ENCODE measurements at regions not wholly inside any gene's neighbourhood (a gene's known extent, or its start where the extent isn't known, plus 50 kb on each side); places are given as distances from the start of the nearest gene placed in this dataset.
"Not testable (repeated sequence)": the region's sequence is repeated elsewhere in the genome, so short reads cannot be mapped to it uniquely, and the experiment has no call there.

GRCh38 chr11:23765682-23766252 lies 731.1 kb upstream of the LUZP2 start:
- H3K27ac ChIP-seq: no peak overlapping the region
- TF ChIP-seq ZFX (IDR thresholded peaks at IDR 0.05) (no peak), CTCF (conservative IDR thresholded peaks at IDR 0.05) (no peak)

- TF ChIP-seq ZFX (IDR thresholded peaks at IDR 0.05): no peak
- no peak for TF ChIP-seq CTCF (conservative IDR thresholded peaks at IDR 0.05)
- H3K27ac ChIP-seq: no peak overlapping the region
Observed at GRCh38 chr11:23767576-23767975, 729.3 kb upstream of the LUZP2 start.

GRCh38 chr11:23769214-23769613 lies 727.6 kb upstream of the LUZP2 start:
- TF ChIP-seq CTCF (conservative IDR thresholded peaks at IDR 0.05) (no peak), ZFX (IDR thresholded peaks at IDR 0.05) (no peak)
- H3K27ac ChIP-seq: no peak overlapping the region

- no peak overlapping the region for H3K27ac ChIP-seq
- TF ChIP-seq ZFX (IDR thresholded peaks at IDR 0.05) (no peak), CTCF (conservative IDR thresholded peaks at IDR 0.05) (no peak)
Observed at GRCh38 chr11:23772081-23772480, 724.8 kb upstream of the LUZP2 start.

- no peak overlapping the region for H3K27ac ChIP-seq
Observed at GRCh38 chr11:23778971-23779370, 717.9 kb upstream of the LUZP2 start.

GRCh38 chr11:23780231-23780630 lies 716.6 kb upstream of the LUZP2 start:
- TF ChIP-seq CTCF (conservative IDR thresholded peaks at IDR 0.05) (no peak), ZFX (IDR thresholded peaks at IDR 0.05) (no peak)
- no peak overlapping the region for H3K27ac ChIP-seq

More at GRCh38 chr11:23778971-23779370, 717.9 kb upstream of the LUZP2 start:
- no peak for TF ChIP-seq ZFX (IDR thresholded peaks at IDR 0.05)
- no peak for TF ChIP-seq CTCF (conservative IDR thresholded peaks at IDR 0.05)

GRCh38 chr11:23781803-23782560 lies 714.9 kb upstream of the LUZP2 start:
- no peak overlapping the region for H3K27ac ChIP-seq
- no peak for TF ChIP-seq ZFX (IDR thresholded peaks at IDR 0.05)
- no peak for TF ChIP-seq CTCF (conservative IDR thresholded peaks at IDR 0.05)

GRCh38 chr11:23786974-23787373 lies 709.9 kb upstream of the LUZP2 start:
- H3K27ac ChIP-seq: not testable (repeated sequence)

Data from C4-2B (cell line).